SK-N-SH treated with all-trans-retinoic acid at 6 μM for 48 hours (cell line): ENCODE measurements at regions not wholly inside any gene's neighbourhood (a gene's known extent, or its start where the extent isn't known, plus 50 kb on each side); places are given as distances from the start of the nearest gene placed in this dataset.

Experiments used
- ATAC-seq: fragments of 200-7000 bp; cut with Tn5 transposase; 3 replicates; pipeline ENCODE4 v1.9.1; 2020; ENCODE audit warnings: mild to moderate bottlenecking, moderate library complexity
- ARNTL ChIP-seq: fragments of 450-650 bp; formaldehyde crosslinking; IDR thresholded peaks from 2 replicates; pipeline ENCODE4 v1.5.0; 2020; ENCODE audit warnings: low read depth, mild to moderate bottlenecking, moderate library complexity, borderline replicate concordance
- BACH2 ChIP-seq: fragments of 250-450 bp; sonication (Bioruptor Pico); IDR thresholded peaks from 2 replicates; pipeline ENCODE4 v1.9.0; 2021; ENCODE audit warnings: mild to moderate bottlenecking, borderline replicate concordance
- CSDC2 ChIP-seq: fragments of 250-450 bp; sonication (Bioruptor Pico); IDR thresholded peaks from 2 replicates; pipeline ENCODE4 v1.5.0; 2020; ENCODE audit warnings: mild to moderate bottlenecking, moderate library complexity
- ESRRG ChIP-seq: fragments of 250-450 bp; sonication (Bioruptor Pico); IDR thresholded peaks from 2 replicates; pipeline ENCODE4 v1.6.1; 2021; ENCODE audit warnings: mild to moderate bottlenecking
- GLIS3 ChIP-seq: fragments of 250-450 bp; sonication (Bioruptor Pico); IDR thresholded peaks from 2 replicates; pipeline ENCODE4 v1.5.0; 2020; ENCODE audit warnings: mild to moderate bottlenecking, moderate library complexity
- ISL1 ChIP-seq: fragments of 250-450 bp; sonication (Bioruptor Pico); IDR thresholded peaks from 2 replicates; pipeline ENCODE4 v2.1.2; 2022; ENCODE audit warnings: mild to moderate bottlenecking, moderate library complexity
- OSR1 ChIP-seq: fragments of 250-450 bp; sonication (Bioruptor Pico); IDR thresholded peaks from 2 replicates; pipeline ENCODE4 v1.8.0; 2022; ENCODE audit warnings: moderate library complexity, mild to moderate bottlenecking, inconsistent platforms
- PPARA ChIP-seq: fragments of 250-450 bp; sonication (Bioruptor Pico); IDR thresholded peaks from 2 replicates; pipeline ENCODE4 v1.5.0; 2020; ENCODE audit warnings: mild to moderate bottlenecking, borderline replicate concordance
- RARB ChIP-seq: fragments of 250-450 bp; sonication (Bioruptor Pico); IDR thresholded peaks from 2 replicates; pipeline ENCODE4 v1.8.0; 2021; ENCODE audit warnings: mild to moderate bottlenecking, moderate library complexity
- SNAI2 ChIP-seq: fragments of 250-450 bp; sonication (Bioruptor Pico); IDR thresholded peaks from 2 replicates; pipeline ENCODE4 v1.5.0; 2020; ENCODE audit warnings: mild to moderate bottlenecking, moderate library complexity
- TCF4 ChIP-seq: fragments of 250-450 bp; sonication (Bioruptor Pico); IDR thresholded peaks from 2 replicates; pipeline ENCODE4 v1.8.0; 2021; ENCODE audit warnings: mild to moderate bottlenecking, moderate library complexity, borderline replicate concordance
- TOX ChIP-seq: fragments of 250-450 bp; sonication (Bioruptor Pico); IDR thresholded peaks from 2 replicates; pipeline ENCODE4 v1.8.0; 2021; ENCODE audit warnings: mild to moderate bottlenecking, moderate library complexity, borderline replicate concordance
- ZC3H10 ChIP-seq: fragments of 250-450 bp; sonication (Bioruptor Pico); IDR thresholded peaks from 2 replicates; pipeline ENCODE4 v1.5.1; 2021; ENCODE audit warnings: mild to moderate bottlenecking, moderate library complexity
- ZFP3 ChIP-seq: fragments of 250-450 bp; sonication (Bioruptor Pico); IDR thresholded peaks from 2 replicates; pipeline ENCODE4 v1.5.0; 2020; ENCODE audit warnings: mild to moderate bottlenecking, moderate library complexity
- ZFP30 ChIP-seq: fragments of 450-650 bp; formaldehyde crosslinking; IDR thresholded peaks from 2 replicates; pipeline ENCODE4 v1.5.0; 2022; ENCODE audit warnings: mild to moderate bottlenecking, moderate library complexity
- ZNF565 ChIP-seq: fragments of 450-650 bp; formaldehyde crosslinking; conservative IDR thresholded peaks from 2 replicates; pipeline ENCODE4 v1.5.0; 2020; ENCODE audit warnings: low read depth, mild to moderate bottlenecking, moderate library complexity
- ZNF70 ChIP-seq: fragments of 450-650 bp; formaldehyde crosslinking; IDR thresholded peaks from 2 replicates; pipeline ENCODE4 v1.5.0; 2020; ENCODE audit warnings: mild to moderate bottlenecking, moderate library complexity
- ZNF8 ChIP-seq: fragments of 450-650 bp; formaldehyde crosslinking; IDR thresholded peaks from 2 replicates; pipeline ENCODE4 v1.5.0; 2020; ENCODE audit warnings: mild to moderate bottlenecking, moderate library complexity
- TF ChIP-seq, protein P1 (sequence below): fragments of 250-450 bp; sonication (Bioruptor Pico); IDR thresholded peaks from 2 replicates; pipeline ENCODE4 v1.5.1; 2020; ENCODE audit warnings: low read depth, mild to moderate bottlenecking, moderate library complexity
- TF ChIP-seq, protein P2 (sequence below): fragments of 250-450 bp; sonication (Bioruptor Pico); IDR thresholded peaks from 2 replicates; pipeline ENCODE4 v1.8.0; 2020; ENCODE audit warnings: mild to moderate bottlenecking, moderate library complexity, borderline replicate concordance
- TF ChIP-seq, protein P3 (sequence below): fragments of 250-450 bp; sonication (Bioruptor Pico); IDR thresholded peaks from 2 replicates; pipeline ENCODE4 v1.8.0; 2021; ENCODE audit warnings: low read depth, mild to moderate bottlenecking, moderate library complexity, borderline replicate concordance
- TF ChIP-seq, protein P4 (sequence below): fragments of 250-450 bp; sonication (Bioruptor Pico); IDR thresholded peaks from 2 replicates; pipeline ENCODE4 v1.5.1; 2021; ENCODE audit warnings: mild to moderate bottlenecking, moderate library complexity
- TF ChIP-seq, protein P5 (sequence below): fragments of 250-450 bp; sonication (Bioruptor Pico); IDR thresholded peaks from 2 replicates; pipeline ENCODE4 v1.5.0; 2020; ENCODE audit warnings: mild to moderate bottlenecking, moderate library complexity

DNA sequence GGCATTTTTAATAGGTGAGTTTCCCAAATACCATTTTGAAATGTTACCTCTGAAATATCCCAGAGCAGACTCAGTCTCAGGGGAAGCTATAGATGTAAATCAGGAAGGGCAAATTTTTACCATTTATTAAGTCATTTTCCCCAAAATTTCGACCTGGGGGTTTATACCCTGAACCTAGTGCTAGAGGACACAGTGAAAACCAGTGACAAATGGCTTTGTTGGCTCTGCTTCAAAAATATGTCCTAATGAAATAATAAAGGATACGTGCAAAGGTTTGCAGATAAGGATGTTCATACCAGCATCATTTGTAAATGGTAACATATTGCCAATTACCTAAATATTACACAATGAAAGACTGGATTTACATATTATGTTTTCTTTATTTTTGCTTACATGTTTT is 546.7 kb upstream of the ADAMTS9 start (continued):
- TF ChIP-seq RARB (no peak), ARNTL (CRISPR knock-in tag) (no peak), ISL1 (CRISPR knock-in tag) (peak; percentile 64), ZC3H10 (CRISPR knock-in tag) (no peak), ZNF8 (CRISPR knock-in tag) (no peak), ZFP3 (no peak), ZFP30 (no peak)
- TF ChIP-seq, protein P1, sequence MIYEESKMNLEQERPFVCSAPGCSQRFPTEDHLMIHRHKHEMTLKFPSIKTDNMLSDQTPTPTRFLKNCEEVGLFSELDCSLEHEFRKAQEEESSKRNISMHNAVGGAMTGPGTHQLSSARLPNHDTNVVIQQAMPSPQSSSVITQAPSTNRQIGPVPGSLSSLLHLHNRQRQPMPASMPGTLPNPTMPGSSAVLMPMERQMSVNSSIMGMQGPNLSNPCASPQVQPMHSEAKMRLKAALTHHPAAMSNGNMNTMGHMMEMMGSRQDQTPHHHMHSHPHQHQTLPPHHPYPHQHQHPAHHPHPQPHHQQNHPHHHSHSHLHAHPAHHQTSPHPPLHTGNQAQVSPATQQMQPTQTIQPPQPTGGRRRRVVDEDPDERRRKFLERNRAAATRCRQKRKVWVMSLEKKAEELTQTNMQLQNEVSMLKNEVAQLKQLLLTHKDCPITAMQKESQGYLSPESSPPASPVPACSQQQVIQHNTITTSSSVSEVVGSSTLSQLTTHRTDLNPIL (CRISPR knock-in tag), result 0 out of 2 replicates have a peak, but pooled peaks have one; percentile 19

DNA sequence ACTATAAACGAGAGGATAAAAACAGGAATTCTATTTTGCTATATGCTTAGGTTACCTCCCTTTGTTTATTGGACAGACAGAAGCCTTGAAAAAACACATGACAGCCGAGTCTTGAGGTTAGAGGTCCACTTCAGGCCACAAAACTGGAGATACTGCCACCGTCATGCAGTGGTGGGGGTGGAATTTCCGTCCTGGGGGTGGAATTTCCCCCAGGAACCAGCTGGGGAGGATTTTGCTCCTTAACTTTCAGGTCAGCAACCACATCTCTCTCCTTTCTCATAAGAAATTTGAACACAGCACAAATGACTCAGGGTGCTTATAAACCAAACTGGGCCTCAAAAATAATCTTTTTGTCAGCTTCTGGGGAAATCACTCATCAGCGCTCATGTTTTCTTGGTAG is 545.8 kb upstream of the ADAMTS9 start:
- no peak for ATAC-seq

DNA sequence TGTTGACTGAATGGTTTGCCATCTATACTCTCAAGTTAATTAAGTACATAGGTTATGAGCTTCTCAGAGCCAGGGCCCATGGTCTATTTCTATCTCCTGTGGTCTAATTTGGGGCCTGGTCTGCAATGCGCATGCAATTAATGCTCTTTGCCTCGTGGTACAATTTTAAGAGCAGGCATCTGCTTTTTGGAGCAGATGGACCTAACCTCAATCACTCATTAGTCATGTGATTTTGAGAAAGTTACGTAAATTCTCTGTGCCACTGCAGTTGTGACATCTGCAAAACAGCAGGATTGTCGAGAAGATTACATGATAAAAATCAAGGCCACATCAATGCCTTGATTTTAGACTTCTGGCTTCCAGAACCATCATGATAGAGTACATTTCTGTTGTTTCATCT is 543.7 kb upstream of the ADAMTS9 start:
- no peak; the same call in 2 of the 3 replicates for ATAC-seq
- peak; percentile 87 for TF ChIP-seq PPARA
- TF ChIP-seq ARNTL (CRISPR knock-in tag), result peak; percentile 67; the same call in 1 of the 2 replicates
- TF ChIP-seq, protein P2, sequence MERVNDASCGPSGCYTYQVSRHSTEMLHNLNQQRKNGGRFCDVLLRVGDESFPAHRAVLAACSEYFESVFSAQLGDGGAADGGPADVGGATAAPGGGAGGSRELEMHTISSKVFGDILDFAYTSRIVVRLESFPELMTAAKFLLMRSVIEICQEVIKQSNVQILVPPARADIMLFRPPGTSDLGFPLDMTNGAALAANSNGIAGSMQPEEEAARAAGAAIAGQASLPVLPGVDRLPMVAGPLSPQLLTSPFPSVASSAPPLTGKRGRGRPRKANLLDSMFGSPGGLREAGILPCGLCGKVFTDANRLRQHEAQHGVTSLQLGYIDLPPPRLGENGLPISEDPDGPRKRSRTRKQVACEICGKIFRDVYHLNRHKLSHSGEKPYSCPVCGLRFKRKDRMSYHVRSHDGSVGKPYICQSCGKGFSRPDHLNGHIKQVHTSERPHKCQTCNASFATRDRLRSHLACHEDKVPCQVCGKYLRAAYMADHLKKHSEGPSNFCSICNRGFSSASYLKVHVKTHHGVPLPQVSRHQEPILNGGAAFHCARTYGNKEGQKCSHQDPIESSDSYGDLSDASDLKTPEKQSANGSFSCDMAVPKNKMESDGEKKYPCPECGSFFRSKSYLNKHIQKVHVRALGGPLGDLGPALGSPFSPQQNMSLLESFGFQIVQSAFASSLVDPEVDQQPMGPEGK (CRISPR knock-in tag), result no peak
- TF ChIP-seq ZFP30, result no peak
- TF ChIP-seq TCF4 (CRISPR knock-in tag), result peak; percentile 94
- no peak for TF ChIP-seq GLIS3 (CRISPR knock-in tag)
- TF ChIP-seq, protein P3, sequence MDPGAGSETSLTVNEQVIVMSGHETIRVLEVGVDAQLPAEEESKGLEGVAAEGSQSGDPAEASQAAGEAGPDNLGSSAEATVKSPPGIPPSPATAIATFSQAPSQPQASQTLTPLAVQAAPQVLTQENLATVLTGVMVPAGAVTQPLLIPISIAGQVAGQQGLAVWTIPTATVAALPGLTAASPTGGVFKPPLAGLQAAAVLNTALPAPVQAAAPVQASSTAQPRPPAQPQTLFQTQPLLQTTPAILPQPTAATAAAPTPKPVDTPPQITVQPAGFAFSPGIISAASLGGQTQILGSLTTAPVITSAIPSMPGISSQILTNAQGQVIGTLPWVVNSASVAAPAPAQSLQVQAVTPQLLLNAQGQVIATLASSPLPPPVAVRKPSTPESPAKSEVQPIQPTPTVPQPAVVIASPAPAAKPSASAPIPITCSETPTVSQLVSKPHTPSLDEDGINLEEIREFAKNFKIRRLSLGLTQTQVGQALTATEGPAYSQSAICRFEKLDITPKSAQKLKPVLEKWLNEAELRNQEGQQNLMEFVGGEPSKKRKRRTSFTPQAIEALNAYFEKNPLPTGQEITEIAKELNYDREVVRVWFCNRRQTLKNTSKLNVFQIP, result no peak
- no peak for TF ChIP-seq RARB
- TF ChIP-seq BACH2 (CRISPR knock-in tag), result peak; percentile 89
- no peak for TF ChIP-seq ZC3H10 (CRISPR knock-in tag)
- TF ChIP-seq, protein P4, sequence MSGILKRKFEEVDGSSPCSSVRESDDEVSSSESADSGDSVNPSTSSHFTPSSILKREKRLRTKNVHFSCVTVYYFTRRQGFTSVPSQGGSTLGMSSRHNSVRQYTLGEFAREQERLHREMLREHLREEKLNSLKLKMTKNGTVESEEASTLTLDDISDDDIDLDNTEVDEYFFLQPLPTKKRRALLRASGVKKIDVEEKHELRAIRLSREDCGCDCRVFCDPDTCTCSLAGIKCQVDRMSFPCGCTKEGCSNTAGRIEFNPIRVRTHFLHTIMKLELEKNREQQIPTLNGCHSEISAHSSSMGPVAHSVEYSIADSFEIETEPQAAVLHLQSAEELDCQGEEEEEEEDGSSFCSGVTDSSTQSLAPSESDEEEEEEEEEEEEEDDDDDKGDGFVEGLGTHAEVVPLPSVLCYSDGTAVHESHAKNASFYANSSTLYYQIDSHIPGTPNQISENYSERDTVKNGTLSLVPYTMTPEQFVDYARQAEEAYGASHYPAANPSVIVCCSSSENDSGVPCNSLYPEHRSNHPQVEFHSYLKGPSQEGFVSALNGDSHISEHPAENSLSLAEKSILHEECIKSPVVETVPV (CRISPR knock-in tag), result no peak
- no peak for TF ChIP-seq CSDC2 (CRISPR knock-in tag)
- TF ChIP-seq ESRRG (CRISPR knock-in tag), result no peak
- TF ChIP-seq ZNF70 (CRISPR knock-in tag), result peak; percentile 54
- TF ChIP-seq ISL1 (CRISPR knock-in tag), result no peak
- TF ChIP-seq ZFP3, result no peak
- TF ChIP-seq, protein P5, sequence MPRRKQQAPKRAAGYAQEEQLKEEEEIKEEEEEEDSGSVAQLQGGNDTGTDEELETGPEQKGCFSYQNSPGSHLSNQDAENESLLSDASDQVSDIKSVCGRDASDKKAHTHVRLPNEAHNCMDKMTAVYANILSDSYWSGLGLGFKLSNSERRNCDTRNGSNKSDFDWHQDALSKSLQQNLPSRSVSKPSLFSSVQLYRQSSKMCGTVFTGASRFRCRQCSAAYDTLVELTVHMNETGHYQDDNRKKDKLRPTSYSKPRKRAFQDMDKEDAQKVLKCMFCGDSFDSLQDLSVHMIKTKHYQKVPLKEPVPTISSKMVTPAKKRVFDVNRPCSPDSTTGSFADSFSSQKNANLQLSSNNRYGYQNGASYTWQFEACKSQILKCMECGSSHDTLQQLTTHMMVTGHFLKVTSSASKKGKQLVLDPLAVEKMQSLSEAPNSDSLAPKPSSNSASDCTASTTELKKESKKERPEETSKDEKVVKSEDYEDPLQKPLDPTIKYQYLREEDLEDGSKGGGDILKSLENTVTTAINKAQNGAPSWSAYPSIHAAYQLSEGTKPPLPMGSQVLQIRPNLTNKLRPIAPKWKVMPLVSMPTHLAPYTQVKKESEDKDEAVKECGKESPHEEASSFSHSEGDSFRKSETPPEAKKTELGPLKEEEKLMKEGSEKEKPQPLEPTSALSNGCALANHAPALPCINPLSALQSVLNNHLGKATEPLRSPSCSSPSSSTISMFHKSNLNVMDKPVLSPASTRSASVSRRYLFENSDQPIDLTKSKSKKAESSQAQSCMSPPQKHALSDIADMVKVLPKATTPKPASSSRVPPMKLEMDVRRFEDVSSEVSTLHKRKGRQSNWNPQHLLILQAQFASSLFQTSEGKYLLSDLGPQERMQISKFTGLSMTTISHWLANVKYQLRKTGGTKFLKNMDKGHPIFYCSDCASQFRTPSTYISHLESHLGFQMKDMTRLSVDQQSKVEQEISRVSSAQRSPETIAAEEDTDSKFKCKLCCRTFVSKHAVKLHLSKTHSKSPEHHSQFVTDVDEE (CRISPR knock-in tag), result no peak; the same call in none of the 2 replicates
- TF ChIP-seq OSR1, result no peak
- peak; percentile 64; the same call in 1 of the 2 replicates for TF ChIP-seq ZNF8 (CRISPR knock-in tag)
- TF ChIP-seq SNAI2 (CRISPR knock-in tag), result no peak
- no peak for TF ChIP-seq TOX (CRISPR knock-in tag)
- 0 out of 2 replicates have a peak, but pooled peaks have one; percentile 53 for TF ChIP-seq ZNF565 (CRISPR knock-in tag)

More for the DNA sequence above, 545.8 kb upstream of the ADAMTS9 start:
- no peak for TF ChIP-seq CSDC2 (CRISPR knock-in tag)
